ENCODE measurements at regions not wholly inside any gene's neighbourhood (a gene's known extent, or its start where the extent isn't known, plus 50 kb on each side); places are given as distances from the start of the nearest gene placed in this dataset.
"Not testable (repeated sequence)": the region's sequence is repeated elsewhere in the genome, so short reads cannot be mapped to it uniquely, and the experiment has no call there.

DNA sequence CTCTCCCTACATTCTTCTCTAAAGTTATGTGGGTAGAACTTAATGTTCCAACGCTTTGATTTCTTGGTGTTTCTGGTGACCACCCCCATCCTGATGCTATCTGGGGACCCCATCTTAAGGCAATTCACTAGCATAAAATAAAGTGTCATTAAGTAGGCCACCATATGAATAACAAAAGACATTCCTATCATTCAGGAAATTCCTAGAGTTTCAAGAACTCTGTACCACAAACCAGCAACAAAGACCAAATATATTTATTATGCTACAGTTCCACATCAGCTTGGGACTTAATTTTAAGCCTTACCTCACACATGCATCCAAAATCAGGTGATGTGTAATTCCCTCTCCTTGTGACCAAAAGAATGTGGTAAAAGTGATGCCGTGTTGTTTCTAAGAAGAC, 254.6 kb upstream of the LRRC4C start:
- no peak for DNase-seq

DNA sequence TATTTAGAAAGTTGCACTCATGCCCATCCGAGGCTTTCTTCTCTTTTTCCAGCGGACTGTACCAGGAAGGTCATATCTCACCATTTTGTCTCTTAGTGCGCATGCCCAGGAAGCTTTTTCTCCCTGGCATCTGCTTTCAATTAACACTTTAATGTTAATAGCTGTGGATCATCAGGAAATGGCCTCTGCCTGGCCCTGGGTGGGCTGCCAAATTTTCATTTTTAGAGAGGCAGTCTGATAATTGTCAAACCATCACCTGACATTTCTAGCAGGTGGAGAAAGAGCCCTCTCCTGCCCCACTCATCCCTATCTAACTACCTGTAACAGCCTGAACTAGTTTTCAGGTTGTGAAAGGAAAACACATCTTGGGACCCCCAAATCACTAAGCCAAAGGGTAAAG, 257.4 kb upstream of the LRRC4C start:
- no peak for DNase-seq

DNA sequence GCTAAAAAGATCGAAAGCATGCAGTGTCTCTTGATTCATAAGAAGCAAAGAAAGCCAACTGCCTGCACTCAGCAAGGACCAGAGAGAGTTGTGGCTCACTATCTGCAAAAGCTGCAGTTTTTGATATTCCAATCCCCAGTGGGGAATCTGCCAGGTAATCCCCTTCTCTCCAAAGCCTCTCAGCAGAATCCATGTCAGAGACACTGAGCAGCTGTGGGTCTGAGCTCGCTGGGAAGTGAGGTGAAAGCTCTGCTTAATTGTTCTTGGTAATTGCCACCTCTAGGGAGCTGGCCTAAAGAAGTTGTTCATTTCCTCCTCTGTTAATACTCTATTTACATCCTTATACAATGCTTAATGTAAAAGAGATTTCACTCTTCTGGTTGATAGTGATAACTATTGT, 261.3 kb upstream of the LRRC4C start:
- no peak for DNase-seq

DNA sequence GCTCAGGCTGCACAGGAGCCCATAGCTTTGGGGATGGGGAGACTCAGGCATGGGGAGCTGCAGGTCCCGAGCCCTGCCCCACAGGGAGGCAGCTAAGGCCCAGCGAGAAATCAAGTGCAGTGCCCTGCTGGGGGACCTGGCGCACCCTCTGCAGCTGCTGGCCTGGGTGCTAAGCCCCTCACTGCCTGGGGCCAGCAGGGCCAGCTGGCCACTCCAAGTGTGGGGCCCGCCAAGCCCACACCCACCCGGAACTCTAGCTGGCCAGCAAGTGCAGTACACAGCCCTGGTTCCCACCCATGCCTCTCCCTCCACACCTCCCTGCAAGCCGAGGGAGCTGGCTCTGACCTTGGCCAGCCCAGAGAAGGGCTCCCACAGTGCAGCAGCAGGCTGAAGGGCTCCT, 268.7 kb upstream of the LRRC4C start:
- DNase-seq = not testable (repeated sequence)

DNA sequence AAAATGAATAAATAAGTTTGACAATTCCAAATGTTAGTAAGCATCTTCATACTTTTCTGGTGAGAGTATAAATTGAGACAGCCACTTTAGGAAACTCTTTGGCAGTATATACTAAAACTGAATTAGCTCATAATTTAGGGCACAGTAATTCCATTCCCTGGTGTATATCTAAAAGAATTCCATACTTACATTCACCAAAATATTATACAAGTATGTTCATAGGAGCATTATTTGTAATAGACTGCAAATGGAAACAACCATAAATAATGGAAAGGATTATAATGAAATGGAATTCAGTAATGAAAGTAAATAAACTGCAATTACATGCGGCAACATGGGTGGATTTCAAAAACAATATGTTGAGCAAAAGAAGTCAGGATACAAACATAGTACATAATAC, 315.8 kb upstream of the LRRC4C start:
- DNase-seq = no peak

DNA sequence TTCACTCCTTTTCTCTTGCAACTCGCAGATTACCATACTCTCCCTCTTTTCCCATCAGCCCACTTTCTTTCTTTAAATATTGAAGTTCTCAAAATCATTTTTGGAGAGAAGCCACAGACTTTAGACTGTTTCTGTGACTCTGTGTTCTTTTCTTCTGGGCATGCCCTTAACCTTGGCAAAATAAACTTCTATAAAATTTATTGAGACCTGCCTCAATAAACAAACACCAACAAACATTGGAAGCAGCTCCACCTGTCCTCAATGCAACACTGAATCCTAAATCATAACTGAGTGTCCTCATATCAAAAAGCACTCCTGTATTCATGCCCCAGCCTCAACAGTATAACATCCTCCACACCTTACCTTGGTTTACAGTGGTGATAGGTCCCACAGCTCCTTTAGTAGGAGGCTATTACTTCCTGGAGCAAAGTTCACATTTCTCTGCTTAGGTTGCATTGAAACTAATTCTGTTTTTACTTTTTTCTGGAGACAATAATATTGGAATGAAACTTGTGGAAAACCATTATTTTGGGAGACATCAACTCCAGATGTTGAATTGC, 320.0 kb upstream of the LRRC4C start:
- no peak for DNase-seq

DNA sequence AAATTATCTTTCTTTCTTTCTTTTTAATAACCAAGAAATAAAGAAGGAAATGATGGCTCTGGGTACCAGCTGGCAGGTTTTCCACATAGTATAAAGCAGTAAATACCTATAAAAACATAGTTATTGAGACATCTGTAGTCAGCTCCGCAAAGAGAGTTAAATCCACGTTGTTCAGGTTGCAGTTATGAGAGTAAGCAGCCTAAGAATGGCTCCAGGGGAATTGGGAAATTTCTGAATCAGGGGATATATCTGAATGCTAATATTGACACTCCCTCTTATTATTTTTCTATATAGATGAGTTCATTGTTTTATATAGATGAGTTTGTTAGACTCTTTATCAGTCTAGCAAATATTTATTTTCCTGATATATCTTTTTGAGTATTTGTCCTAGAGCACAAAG, 322.0 kb upstream of the LRRC4C start:
- no peak for DNase-seq

DNA sequence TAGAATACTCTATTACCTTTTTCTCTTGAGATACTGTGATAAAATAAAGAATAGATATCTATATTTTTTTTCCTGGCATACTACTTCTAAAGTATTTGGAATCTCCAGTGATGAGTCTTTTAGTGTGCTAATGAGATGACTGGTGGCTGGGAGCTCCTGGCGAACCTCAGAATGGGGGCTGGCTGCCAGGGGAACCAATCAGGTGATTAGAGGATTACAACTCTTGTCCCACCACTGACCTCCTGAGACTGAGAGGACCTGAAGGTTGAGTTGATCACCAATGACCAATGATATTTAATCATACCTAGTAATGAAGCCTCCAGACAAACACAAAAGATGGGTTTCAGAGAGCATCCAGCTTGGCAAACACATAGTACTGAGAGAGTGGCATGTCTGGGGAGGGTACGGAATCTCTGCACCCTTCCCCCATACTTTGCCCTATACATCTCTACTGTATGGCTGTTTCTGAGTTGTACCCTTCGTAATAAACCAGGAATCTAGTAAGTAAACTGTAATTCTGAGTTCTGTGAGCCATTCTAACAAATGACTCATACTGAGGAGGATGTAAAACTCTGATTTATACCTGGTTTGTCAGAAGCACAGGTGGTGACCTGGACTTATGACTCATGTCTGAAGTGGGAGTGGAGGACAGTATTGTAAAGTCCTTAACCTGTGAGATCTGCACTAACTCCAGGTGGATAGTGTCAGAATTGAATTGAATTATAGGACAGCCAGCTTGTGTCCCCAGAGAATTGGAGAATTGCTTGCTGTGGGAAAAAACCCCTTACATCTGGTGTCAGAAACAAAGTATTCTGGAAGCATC, 325.3 kb upstream of the LRRC4C start:
- no peak for DNase-seq

DNA sequence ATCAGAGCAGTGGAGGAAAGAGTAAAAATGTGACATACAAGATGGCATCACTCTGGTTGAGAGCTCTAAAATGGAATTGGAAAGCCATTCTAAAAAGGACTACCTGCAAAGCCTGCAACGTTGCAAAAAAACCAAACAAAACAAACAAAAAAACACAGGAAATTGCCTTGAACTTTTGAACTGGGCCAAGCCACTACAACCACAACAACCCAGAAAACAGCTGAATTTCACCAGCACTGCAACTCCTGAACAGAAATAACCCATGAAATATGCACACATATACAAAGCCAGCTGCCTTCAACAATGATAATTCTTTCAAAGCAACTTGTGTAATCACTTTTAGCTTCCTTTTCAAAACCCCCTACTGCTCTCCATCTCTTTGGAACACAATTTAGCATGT, 326.6 kb upstream of the LRRC4C start:
- no peak for DNase-seq

DNA sequence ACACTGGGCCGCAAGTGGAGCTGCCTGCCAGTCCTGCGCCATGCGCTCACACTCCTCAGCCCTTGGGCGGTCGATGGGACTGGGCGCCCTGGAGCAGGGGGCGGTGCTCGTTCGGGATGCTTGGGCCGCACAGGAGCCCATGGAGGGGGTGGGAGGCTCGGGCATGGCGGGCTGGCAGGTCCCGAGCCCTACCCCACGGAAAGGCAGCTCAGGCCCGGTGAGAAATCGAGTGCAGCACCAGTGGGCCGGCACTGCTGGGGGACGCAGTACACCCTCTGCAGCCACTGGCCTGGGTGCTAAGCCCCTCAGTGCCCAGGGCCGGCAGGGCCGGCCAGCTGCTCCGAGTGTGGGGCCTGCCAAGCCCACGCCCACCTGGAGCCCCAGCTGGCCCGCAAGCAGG, 328.7 kb upstream of the LRRC4C start:
- DNase-seq = no peak

DNA sequence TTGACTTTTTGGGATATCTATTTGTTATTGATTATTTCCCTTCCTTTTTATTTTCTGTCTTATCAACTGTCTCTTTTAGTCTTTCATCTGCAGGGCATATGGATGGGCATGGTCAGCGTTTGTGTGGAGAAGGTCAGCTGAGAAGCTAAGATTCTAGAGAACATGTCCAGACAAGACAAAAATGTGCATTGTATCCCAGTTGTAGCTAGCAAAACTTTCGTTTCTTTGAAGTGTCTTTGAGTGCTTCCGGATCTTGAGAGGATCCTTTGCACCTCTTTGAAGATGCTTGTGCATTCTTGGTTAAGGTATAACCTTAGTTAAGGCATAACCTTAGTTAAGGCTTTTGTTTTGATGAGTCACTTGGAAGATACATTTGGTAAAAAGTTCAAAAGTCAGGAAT, 329.9 kb upstream of the LRRC4C start:
- no peak for DNase-seq

DNA sequence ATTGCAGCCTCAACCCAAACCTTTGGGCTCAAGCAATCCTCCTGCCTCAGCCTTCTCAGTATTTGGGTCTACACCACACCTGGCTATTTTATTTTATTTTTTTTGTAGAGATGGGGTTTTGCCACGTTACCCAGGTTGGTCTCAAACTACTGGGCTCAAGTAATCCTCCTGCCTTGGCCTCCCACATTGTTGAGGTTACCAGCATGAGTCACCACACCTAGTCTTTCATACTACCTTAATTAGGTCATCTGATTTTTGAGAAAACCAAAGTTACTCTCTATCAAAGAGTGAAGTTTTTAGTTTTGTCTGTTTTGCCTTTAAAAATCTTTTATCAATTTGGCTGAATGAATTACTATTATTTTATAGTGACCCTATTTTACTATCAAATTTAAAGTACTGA, 335.6 kb upstream of the LRRC4C start:
- no peak for DNase-seq

DNA sequence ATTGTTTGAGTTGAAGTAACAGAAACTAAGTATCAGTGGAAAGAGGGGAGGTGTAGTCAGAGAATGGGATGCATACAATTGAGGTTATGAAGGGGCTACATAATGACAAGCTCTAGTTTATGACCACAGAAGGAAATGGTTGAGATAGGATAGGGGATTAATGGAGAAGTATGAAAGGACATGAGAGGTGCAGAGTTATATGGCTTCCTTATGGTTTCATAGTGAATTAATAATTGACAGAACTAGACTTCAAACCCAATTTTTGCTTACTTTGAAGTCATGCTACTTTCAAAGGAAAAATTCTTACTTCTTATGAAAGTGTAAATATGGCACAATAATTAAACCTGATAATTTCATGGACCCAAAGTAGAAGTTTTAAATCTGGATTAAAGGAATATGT, 340.3 kb upstream of the LRRC4C start:
- DNase-seq = no peak

DNA sequence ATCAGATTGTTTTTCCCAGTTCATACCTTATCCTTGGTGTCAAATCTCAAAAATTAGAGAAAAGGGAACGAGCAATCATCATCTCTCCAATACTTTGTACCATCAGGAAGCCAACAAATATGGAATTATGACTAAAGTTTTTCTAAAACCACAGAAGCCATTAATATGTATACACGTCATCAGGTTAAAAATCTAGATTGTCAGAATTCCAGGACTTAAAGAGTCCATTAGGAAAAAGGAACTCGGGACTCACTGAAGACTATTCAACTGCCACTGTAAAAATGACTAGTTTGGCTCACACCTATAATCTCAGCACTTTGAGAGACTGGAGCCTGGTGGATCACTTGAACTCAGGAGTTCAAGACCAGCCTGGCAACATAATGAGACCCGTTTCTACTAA, 344.4 kb upstream of the LRRC4C start:
- DNase-seq = no peak

DNA sequence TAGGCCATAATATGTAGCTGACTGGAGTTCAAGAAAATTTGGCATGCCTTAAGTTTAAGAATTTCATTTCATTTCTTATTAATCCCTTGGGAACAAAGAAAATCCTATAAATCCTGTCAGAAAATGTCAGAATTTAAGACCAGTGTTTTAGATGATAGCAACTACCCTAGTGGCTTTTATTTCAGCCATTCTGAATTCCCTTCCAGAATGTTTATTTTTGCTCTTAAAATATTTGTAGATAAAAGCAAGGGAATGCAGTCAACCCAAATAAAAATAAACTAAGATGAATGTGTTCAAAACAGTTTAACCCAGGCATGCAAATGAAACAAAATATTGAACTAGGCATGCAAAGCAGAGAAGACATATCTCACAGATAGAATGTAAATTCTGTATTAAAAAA, 356.9 kb upstream of the LRRC4C start:
- no peak for DNase-seq

DNA sequence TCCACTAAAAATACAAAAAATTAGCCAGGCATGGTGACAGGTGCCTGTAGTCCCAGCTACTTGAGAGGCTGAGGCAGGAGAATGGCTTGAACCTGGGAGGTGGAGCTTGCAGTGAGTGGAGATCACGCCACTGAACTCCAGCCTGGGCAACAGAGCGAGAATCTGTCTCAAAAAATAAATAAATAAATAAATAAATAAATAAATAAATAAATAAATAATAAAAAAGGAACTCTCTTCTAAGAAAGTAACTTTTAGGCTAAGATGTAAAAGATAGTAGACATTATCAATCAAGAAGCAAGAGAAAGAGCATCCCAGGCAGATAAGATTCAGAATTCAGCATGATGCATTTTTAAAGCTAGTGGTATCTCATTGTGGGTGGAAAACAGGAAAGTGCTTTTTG, 364.8 kb upstream of the LRRC4C start:
- not testable (repeated sequence) for DNase-seq

DNA sequence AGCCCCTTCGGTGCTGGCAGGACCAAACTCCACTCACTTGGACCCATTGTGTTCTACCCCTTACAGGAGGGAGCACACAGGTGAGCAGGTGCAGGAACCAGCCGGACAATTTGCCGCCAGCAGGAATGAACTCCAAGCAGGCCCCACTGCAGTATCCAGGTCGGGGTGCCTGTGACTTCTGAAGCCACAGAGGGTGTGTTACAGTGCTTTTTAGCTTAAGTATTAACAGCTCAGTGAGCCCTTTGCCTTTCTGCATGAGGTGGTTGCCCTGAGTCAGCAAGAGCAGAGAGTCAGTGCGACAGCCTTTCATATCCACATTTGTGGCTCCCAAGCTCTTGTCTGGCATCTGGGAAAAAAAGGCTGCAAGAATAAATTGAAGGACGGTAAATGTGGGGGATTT, 366.6 kb upstream of the LRRC4C start:
- no peak for DNase-seq

DNA sequence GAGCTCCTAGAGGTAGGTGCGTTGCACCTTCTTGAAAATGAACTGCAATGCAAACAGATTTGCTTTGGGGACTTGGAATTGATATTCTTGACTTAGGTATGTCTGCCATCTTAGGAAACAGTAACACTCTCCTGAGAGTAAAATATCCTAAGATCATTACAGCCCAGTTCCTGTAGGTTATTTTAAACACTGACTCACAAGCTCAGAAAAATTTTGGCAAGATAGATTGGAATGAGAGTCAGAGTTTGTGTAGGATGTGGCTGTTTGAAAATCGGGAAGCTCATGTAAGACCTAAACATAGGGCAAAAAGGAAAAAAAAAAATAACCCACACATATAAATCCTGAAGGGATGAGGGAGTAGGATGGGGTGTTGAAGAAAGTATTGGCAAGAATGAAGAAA, 377.0 kb upstream of the LRRC4C start:
- no peak for DNase-seq

DNA sequence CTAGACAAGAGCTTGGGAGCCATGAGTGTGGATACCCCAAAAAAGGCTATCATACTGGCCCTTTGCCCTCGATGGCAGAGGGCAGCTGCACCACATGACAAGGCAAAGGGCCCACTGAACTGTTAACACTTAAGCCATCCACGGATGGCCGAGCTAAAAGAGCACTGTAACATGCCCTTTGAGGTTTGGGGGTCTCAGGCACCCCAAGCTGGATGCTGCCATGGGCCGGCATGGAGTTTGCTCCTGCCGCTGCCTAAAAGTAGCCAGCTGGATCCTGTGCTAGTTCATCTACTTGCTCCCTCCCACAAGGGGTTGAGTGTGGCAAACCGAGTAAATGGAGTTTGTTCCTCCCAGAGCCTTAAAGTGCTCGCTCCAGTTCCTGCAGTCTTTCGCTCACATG, 383.2 kb upstream of the LRRC4C start:
- no peak for DNase-seq

DNA sequence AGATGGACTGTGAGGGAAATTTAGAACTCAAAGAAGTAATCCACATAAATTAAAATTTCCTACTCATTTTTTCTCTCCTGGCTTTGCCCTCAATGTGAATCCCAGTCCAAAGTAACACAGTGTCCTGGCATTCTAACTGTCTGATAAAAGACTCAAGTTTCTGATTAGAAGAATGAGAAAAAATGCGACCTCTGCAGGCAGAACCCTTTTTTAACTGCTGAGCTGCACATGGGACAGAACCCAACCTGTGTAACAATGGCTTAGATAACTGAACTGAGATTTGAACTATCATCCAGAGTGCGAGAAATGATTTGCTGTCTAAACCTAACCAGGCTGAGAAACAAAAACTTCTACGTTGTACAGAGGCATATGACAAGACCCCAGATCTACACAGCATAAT, 385.6 kb upstream of the LRRC4C start:
- no peak for DNase-seq

DNA sequence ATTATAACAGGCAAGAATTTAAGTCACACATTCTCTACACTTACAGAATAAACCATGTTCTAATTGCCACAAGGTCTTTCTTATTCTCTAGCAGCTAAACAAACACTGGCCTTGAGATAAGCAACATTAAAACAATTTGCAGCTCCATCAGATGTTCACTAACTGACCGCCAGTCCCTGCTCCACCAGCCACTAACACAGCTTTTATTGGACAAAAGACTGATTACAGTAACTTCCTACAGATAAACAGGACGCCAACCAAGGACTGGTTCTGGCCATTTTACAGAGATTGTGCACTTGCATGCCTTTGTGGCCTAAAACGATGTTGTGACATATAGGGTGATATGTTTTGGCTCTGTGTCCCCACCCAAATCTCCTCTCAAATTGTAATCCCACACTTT, 388.9 kb upstream of the LRRC4C start:
- no peak for DNase-seq

DNA sequence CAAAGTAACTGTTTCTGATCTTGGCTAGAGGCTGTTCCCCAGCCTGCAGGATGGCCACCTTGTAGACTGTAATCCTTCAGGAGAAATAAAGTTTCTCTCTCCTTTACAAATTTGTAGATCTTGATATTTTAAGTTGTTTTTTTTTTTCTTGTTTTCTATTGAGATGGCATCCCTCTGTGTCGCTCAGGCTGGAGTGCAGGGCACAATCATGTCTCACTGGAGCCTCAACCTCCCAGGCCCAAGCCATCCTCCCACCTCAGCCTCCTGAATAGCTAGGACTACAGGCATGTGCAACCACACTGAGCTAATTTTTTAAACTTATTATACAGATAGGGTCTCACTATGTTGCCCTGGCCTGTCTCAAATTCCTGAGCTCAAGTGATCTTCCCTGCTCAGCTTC, 389.8 kb upstream of the LRRC4C start:
- no peak for DNase-seq

DNA sequence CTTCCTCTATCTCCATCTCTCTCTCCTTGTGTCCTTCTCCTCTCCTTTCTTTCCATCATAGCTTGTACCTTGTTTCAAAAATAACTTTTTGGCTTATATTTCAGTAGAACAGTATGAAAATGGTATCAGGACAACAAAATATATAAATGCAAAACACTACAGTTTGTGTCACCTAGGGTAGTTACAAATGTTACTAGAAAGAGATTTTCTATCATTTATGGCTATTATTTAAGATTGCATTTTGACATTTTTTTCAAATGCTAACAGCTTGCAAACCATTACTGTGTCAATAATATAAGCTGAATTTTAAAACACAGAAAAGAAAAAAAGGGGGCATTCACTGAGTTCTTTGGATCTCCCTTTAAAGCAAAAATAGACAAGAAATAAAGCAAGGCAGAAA, 392.3 kb upstream of the LRRC4C start:
- DNase-seq = no peak

DNA sequence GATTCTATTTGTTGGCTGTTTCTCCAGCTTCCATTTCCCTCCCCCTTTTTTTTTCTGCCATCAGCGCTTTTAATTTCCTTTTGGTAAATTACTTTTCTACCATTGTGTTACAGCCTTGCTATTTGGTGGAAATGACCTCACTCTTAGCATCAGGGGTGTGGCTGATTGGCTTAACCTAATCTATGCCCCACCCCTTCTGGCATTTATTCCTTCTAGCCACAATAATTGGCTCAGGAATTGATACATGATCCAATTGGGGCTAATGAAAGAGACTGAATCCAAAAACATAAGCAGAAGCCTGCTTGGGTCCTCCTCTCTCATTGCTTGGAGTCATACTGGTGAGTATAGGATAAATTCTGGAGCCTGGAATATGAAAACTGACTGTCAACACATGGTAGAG, 402.4 kb upstream of the LRRC4C start:
- DNase-seq = no peak

DNA sequence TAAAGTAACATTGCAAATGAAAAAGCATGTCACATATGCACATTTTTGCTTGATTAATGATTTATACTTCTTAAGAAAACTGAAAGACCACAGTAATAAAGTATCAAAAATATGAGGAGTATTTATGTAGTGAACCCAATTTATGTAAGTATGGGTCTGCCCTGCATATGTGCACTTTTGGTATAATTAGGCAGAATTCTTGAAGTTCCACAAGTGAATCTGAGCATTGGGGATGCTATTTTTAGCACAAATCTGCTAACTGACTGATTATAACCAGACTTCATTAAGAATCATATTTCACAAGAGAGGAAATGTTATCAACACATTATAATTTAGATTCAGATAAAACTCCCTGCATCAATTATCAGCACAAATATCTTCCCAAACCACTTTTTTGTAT, 407.1 kb upstream of the LRRC4C start:
- DNase-seq = no peak
